ENCODE measurements at regions not wholly inside any gene's neighbourhood (a gene's known extent, or its start where the extent isn't known, plus 50 kb on each side); places are given as distances from the start of the nearest gene placed in this dataset.
"Not testable (repeated sequence)": the region's sequence is repeated elsewhere in the genome, so short reads cannot be mapped to it uniquely, and the experiment has no call there.

DNA sequence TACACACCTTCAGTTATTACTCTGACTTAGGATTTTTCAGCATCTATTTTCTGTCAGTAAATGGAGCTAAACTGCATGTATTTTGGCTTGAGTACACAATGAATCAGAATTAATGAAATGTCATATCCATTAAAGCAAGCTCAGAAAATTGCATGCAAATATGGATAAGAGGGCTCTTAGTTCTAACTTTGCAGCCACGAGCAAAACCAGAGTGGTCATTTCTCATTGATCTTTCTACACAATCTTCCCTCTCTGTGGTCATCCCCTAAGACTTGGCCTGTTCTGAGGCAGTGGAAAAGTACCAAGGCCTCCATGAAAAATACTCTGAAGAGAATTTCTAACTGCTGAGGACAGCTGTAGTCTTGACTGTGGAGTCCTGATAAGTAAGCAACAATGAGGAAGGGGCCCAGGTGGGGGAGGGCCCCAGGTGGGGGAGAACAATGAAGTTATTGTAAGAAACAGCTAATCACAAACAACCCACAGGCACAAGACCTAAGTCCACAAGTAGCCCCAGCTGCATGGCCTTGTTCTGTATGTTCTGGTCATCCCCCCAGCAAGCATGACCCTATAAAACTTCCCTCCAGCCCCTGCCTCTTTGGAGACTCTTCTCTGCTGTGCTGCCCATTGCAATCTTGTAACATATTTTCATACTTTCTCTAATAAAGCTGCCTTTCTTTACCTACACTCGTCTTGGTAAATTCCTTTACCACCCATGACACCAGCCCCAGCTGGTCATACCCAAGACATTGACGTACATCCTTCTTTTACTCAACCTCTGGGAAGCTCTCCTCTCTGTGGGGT lies 230.3 kb downstream of the TDRD15 start:
- DNase-seq = no peak

DNA sequence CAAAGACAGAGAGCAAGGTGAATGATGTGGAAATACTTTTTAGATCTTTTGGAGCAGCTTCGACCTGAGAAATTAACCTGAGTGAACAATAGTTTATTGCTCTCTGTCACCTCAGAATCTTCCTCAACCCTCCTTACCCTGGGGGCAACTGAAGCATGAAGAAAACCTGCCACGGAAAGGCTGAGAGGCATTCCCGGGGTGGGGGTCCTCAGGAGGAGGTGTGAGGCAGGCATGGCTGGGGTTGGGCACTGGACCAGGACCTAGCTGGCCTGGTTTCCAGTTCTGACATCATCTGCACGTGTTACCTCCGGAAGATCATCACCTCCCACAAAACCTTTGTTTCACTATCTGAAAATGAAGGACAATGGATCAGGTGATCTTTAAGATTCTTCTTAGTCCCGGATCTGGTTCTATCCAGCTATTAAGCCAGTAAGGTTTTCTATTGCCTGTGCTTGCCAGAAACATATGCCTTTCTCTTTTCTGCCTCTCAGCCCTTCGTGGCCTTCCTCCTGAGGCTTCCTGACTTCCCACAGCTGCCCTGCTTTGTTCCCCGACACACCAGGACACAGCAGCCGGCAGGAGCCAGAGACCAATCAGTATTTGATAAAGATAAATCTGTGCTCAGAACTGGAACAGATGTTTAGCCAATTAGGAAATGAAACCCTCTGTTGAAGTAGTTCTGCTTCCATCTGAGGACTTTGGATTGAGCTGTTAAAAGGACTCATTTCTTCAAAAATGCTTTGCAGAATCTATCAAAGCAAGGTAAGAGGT lies 232.5 kb downstream of the TDRD15 start:
- DNase-seq = no peak

DNA sequence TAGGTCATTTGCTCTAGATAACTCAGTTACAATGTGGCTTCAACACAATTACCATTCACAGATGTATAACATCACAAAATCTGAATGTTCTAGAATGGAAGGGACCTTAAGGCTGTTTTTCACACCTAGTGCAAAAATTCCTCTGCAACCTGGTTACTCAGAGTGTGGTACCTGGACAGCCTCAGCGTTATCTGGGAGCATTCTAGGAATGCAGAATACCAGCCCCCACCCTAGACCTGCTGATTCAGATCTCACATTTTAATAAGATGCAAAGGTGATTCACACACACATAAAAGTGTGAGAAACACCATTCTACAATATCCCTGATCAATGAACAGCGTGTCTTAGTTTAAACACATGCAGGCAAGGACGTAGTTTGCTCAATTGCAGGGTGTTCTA lies 233.1 kb downstream of the TDRD15 start:
- no peak for DNase-seq

DNA sequence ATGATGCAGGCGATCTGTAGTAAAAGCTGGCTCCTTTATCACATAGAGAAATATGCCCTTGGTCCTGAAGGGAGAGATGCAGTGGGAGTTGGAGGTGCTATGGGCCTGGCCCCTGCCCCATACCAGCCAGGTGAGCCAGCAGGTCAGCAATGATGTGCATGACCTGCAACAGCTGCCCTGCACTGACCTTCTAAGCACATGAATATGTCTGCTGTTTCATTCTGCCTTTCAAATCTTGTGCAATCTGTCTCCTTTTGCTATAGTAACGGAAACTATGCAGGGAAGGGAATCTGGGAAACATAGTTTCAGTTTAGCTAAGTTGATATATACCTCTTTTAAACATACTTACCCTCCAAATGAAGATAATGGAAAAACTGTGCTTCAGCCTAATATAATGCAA lies 235.2 kb downstream of the TDRD15 start:
- DNase-seq = no peak

DNA sequence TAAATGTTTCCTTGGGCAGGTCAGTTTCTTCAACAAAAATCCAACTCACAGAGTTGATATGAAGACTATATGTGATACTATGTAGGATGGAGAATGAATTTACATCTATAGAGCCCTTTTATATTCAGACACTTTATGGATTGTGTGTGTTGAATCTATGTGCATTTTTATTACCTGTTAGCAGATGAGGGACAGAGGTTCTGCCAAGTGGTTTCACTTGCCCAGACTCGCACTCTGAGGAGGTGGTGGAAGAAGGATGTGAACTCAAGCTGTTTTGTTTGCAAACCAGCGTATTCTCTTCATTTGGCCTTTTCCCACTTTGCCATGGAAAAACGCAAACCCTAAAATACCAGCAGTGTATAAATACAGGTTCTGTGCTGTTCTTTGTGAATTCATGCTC lies 237.6 kb downstream of the TDRD15 start:
- DNase-seq = no peak

DNA sequence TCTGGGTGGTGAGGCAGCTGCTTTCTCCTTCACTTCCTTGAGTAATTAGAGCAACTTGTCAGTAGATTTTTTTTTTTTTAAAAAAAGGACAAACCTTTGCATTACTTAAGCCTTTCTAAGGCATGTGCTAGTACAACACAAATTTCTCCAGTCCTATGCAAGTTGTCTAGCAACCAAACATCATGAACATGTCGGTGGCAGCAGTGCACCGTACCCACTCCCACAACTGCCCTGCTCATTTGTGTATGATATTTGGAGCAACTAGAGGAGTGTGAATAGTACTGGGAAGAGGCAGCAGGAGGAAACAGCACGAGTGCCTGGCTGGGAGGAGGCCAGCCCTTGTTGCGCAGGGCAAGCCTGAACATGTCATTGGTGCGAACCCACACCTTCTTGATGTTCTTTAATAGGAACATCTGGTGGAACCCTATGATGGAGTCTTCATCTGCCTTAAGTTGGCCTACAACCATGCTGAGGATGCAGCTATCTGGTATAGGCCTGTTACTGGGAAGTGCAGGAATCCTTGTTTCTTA lies 238.3 kb downstream of the TDRD15 start:
- DNase-seq = no peak

DNA sequence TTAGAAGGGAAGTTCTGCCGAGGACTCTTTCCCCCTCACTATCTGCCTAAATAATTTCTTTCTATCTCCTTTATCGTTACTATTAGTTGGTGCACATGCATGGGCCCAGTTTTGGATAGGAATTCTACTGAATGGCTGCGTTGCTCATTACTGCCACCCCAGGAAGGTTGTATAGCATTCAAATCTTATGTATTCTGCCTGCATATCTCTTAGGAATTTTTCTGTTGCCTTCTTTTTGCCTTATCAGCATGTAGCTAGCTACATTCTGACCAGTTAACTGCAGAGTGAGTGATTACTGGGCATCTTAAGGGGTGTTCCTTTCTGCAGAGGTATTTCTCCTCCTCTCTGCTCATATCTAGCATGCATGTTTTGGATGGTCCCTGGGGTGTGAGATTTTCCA lies 239.6 kb downstream of the TDRD15 start:
- no peak for DNase-seq

DNA sequence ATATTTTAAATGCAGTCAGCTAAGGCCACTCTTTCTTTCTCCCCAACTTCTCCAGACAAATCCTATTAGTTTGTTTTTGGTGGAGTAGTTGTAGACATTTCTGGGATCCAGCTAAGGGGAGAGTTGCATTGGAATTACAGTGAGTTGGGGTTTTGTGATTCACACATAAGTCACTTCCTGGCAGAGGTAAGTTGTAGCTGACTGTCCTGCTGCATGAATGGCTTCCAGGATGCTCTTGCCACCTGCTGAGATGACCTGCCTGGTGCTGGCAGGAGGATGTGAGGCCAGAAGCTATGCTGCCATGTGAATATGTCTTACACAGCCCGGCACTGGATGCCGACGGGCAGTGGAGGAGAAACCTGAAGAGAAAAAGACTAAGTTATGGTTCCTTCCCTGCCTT lies 243.7 kb downstream of the TDRD15 start:
- no peak for DNase-seq

DNA sequence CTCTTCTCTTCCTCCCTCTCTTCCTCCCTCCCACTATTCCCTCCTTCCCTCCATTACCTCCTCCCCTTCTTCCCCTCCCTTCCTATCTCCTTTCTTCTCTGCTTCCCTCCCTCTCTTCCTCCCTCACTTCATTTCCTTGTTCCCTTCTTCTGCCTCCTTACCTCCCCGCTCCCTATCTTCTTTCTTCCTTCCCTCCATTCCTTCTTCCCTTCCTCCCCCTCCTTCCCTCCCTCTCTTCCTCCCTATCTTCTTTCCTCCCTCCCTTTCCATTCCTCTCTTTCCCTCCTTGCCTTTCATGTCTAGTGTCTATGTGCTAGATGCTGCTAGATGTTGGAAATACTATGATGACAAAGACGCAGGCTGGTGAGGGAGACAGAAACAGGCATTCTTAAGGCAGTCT lies 246.0 kb downstream of the TDRD15 start:
- no peak for DNase-seq

DNA sequence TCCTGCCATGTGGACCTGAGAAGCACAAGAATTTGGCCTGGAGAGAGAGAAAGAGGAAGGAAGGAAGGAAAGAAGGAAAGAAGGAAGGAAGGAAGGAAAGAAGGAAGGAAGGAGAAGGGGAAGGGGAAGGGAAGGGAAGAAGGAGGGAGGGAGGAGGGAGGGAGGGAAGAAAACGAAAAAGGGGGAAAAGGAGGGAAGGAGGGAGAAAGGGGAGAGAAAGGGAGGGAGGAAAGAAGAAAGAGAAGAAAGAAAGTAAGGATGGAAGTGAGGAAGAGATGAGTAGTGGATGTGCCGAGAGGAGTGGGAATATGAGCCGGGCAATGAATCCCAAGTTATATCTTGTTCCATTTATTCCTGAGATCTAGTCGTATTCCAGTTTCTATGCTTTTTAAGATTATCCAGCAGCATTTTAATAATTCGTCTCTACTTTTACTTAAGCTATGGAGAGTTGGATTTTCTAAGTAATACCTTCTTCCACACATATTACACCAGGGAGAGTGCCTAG lies 247.8 kb downstream of the TDRD15 start:
- DNase-seq = no peak

DNA sequence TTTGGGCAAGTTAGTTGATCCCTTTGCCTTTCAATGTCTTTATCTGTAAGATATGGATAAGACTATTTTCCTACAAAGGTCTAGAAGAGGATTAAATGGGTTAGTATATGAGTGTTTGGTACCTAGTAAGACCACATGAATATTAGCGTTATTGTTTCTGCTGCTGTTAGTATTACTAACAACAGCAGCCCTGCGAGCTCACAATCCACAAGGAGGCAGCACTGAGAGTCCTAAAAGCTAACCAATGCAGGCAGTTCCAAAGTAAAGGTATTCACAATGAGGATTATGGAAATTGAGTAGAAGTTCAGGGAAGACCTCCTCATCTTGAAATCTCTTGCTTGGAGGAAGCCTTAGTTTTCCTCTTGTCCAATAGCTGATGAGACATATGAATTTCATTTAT lies 248.9 kb downstream of the TDRD15 start:
- peak; percentile 4 for DNase-seq

DNA sequence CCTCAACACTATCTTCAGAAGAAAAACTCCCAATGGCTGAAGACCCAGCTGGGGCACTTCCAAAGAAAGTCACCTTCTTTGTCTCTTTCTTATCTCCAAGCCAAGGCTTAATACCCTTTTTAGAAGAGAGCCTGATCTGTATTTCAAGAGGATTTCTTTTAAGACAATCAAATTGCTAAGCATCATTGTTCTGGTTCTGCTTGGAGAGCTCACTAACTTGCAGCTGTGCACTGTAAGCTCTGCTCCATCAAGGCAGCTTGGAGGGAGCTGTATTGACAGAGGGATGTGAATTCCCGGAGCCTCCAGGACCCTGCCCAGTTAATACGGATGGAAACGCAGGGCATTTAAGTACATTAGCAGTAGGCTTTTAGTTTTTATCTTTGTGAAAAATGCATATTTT lies 253.1 kb downstream of the TDRD15 start:
- no peak for DNase-seq

DNA sequence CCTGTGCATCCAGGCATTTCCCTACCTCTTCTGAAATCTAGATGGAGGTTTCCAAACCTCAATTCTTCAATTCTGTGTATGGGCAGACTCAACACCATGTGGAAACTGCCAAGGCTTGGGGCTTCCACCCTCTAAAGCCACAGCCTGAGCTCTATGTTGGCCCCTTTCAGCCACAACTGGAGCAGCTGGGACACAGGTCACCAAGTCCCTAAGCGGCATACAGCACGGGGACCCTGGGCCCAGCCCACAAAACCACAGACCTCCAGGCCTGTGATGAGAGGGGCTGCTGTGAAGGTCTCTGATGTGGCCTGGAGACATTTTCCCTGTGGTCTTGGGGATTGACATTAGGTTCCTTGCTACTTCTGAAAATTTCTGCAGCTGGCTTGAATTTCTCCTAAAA lies 255.4 kb downstream of the TDRD15 start:
- no peak for DNase-seq

DNA sequence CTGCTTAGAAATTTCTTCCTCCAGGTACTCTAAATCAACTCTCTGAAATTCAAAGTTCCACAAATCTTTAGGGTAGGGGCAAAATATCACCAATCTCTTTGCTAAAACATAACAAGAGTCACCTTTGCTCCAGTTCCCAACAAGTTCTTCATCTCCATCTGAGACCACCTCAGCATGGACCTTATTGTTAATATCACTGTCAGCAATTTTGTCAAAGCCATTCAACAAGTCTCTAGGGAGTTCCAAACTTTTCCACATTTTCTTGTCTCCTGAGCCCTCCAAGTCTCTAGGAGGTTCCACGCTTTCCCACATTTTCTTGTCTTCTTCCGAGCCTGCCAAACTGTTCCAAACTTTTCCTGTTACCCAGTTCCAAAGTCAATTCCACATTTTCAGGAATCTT lies 255.9 kb downstream of the TDRD15 start:
- not testable (repeated sequence) for DNase-seq

DNA sequence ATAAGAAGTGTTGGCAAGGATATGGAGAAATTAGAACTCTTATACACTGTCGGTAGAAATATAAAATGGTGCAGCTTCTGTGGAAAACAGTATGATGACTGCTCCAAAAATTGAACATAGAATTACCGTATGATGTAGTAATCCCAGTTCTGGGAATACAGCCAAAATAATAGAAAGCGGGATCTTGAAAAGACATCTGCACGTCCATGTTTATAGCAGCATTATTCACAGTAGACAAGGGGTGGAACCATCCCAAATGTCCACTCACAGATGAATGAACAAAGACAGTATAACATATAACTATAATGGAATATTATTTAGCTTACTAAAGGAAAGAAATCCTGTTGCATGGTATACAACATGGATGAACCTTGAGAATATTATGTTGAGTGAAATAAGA lies 257.7 kb downstream of the TDRD15 start:
- no peak for DNase-seq

DNA sequence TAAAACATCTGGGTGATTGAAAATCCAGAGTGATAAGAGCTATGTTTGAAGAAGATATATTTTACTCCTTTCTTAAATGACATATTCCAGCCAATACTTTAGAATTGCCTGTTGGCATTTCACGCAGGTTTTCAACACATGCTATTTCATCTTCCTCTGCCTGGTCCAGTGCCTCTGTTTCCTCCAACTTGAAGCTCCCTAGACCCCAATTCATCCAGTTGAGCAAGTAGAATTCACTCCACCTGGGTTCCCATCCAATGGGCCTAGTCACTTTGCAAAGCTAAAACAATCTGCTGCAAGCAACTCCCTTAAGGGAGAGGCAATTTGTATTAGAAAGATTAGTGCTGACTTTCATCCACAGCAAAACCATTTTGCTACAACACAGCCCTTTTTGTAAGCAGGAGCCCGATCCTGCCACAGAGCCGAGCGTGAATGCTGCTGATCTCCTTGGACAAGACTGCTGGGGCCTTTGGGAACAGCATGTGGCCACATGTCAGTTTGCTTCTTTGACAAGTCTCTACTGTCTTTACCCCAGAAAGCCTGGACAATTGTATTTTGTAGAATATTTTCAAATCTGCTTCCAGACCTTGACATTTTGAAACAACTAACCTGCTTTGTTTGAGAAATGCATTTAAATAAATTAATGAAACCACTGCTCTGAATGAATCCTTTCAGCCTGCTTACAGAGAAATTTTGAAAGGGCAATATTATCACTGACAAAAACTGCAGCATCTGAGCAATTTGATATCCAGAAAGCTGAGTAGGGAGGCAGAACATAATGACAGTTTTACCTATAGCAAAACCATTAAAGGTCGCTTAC lies 259.1 kb downstream of the TDRD15 start:
- DNase-seq = no peak

DNA sequence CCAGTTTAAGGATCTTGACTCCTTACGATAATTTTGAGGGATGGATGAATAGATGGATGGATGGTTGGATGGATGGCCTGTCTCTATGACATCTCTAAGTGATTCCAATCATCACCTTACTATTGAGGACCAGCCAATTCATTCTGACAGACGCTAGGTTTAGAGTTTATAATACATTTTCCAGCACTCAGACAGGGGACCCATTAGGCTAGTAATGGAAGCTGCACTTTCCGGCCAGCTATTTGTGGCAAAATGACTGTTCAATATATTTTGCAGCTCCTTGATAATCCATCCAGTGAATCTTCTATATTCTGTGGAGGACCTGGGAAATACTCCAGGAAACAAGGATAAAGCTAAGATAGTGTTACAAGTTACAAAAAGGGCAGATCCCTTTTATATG lies 262.9 kb downstream of the TDRD15 start:
- DNase-seq = no peak

DNA sequence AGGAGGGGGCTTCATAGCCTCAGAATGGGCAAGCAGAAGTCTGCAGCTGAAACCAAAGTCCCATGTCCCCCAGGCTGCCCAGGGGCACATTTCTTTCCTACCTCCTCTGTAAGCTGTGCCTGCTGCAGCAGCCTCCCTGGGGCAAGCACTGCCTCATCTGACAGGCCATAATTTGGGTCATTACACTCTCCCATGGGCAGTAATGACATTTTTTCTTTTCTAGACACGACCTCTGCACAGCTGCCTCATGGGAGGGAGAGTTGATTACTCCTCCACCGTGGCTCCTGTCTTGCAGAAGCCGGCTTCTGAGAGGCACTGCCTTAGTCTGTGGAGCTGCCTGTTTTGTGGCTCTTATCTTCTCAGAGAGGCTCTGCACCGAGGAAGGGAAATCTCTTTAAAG lies 268.9 kb downstream of the TDRD15 start:
- DNase-seq = no peak

DNA sequence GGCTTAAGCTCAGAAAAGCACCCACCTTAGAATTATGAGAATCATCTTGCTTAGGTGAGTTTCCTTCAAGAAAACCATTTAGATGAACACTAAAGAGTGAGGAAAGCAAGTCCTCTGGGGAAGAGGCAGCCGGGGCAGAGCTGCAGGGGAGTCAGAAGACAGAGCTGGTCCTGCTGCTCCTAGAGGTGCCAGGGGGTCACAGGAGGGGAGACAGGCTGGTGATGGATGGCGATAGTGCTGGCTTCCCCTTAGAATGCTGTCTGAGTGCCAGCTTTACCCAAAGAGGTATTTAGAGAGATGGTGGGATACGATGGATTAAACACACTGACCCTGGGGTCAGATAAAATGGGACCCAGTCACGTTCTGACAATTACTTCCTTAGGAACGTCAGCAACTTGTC lies 269.4 kb downstream of the TDRD15 start:
- no peak for DNase-seq

DNA sequence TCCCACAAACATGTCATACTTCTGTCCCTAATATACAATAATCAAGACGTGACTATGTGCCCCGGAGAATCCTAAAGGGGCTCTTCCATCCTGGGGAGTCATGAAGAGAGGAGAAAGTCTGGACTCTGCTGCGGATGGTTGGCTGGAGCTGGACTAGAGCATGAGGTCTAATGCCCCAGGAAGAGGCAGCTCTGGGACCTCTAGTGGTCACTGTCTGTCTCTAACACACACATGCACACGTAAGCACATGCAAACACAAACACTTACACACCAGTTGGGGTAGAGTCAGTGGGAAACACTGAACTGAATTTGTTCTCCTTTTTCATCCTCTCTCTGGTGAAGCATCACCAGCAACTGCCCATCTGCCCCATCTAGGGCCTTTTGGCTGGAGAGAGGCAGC lies 271.6 kb downstream of the TDRD15 start:
- DNase-seq = no peak

DNA sequence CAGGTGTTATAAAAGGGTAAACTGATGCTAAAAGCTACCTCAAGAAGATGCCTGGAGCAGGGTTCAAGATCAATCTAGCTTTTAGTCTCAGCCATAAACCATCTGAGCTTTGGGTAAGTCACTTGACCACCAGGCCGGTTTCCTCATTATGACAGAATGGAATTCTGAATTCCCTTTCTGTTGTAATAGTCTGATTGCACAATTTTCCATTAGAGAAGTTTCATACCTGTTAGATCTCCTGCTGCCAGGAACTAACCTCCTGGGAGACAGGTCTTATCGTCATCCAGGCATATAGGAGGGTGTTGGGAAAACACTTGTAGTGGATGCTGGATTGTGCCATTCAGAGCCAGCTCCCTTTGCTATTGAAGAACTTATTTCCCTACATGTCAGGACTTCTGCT lies 272.5 kb downstream of the TDRD15 start:
- no peak for DNase-seq

DNA sequence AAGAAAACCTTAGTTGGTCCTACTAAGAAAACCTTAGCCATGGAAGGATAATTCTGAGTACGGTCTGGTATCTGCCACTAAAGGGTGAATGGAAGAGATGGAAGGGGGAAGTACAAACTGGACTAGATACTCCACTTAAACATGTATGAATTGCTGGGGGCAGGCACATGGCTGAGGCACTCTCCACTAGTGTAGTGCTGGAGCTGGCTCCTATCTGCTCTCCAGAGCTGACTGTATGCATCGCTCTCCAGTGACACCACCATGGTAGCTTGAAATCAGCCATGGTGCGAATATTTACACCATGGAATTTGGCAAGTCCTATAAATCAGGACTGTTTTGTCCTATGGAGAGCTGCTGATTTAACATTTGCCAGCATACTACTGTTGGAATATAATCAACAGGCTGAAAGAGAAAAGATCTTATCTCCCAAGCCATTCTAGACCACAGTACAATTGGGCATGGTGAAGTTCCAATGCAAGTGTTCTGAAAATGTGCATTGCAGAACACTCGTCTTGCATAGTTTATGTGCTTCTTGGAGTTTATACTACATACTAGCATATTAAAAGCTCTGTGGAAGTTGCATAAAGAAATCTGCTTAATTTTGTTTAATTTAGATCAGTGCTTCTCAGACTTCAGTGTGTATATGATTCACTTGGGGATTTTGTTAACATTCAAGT lies 277.4 kb downstream of the TDRD15 start:
- DNase-seq = no peak

DNA sequence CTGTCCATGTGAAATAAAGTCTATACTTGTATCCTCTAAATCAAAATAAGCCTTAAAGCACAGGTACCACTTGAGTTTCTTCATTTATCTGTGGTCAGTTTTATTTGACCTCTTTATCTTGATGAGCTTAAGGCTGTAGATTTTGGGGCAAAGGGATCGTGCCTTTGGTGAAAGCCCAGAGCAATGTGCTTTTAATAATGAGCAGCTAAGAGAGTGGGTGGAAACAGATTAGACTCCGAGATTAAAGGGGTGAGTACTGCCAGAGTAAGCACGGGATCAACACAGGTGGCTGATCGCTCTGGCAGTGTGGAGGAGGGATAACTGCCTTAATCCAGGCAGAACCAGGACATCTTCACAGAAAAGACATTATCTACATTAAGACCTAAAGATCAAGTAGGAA lies 280.4 kb downstream of the TDRD15 start:
- no peak for DNase-seq
